Panc1 (cell line): ENCODE measurements at regions not wholly inside any gene's neighbourhood (a gene's known extent, or its start where the extent isn't known, plus 50 kb on each side); places are given as distances from the start of the nearest gene placed in this dataset.

Source experiments
- ATAC-seq: fragments of 200-7000 bp; cut with Tn5 transposase; 2 replicates; pipeline ENCODE4 v1.9.1; 2020; ENCODE audit warnings: mild to moderate bottlenecking, moderate library complexity
- BruUV-seq: library from RNA; stranded (reverse); fragments of 400-500 nt; replicated peaks from 2 replicates; lab custom pipeline; 2021; lab: Mats Ljungman, UMichigan
- CTCF ChIA-PET: fragments of 300-600 bp; sonication (Branson Sonifier 250); formaldehyde crosslinking; loops from one replicate; lab custom pipeline; 2022; ENCODE audit warnings: antibody characterized with exemption; lab: Charles Lee
- POLR2A ChIA-PET: fragments of 300-600 bp; sonication (Branson Sonifier 250); formaldehyde crosslinking; loops from one replicate; lab custom pipeline; 2022; ENCODE audit warnings: antibody characterized with exemption; lab: Charles Lee
- DNase-seq: peaks from one replicate; pipeline ENCODE4 v3.0.0-alpha.2; 2010; ENCODE audit warnings: low read depth, low spot score
- H3K27ac ChIP-seq: 2 replicates; pipeline ENCODE4 v1.5.1; 2011; ENCODE audit warnings: mild to moderate bottlenecking, low read length, inconsistent platforms
- H3K27me3 ChIP-seq: fragments of 200-500 bp; sonication (Bioruptor generic); 2 replicates; pipeline ENCODE4 v1.6.0; 2014; ENCODE audit warnings: low read length, inconsistent platforms; ENCODE audit not compliant: control insufficient read depth, insufficient read depth
- H3K36me3 ChIP-seq: fragments of 200-500 bp; sonication (Bioruptor generic); 2 replicates; pipeline ENCODE4 v1.5.1; 2014; ENCODE audit warnings: inconsistent platforms, mild to moderate bottlenecking, low read length, moderate library complexity; ENCODE audit not compliant: control insufficient read depth, insufficient read depth
- H3K4me1 ChIP-seq: 2 replicates; pipeline ENCODE4 v1.5.1; 2011; ENCODE audit warnings: inconsistent platforms, mild to moderate bottlenecking, low read length, moderate library complexity; ENCODE audit not compliant: control insufficient read depth, insufficient read depth
- H3K4me3 ChIP-seq, 2 experiments: 2 replicates each; pipeline ENCODE4 v1.5.1; 2011 to 2012; ENCODE audit warnings: low read depth in 2 of 2, low read length in 2 of 2, mild to moderate bottlenecking in 2 of 2, inconsistent platforms in 1 of 2, moderate library complexity in 1 of 2
- H3K9me3 ChIP-seq: fragments of 200-500 bp; sonication (Bioruptor generic); 2 replicates; pipeline ENCODE4 v1.5.1; 2014; ENCODE audit warnings: low read depth, mild to moderate bottlenecking, inconsistent platforms, low read length, moderate library complexity; ENCODE audit not compliant: control insufficient read depth, insufficient read depth
- POLR2AphosphoS5 ChIP-seq: IDR thresholded peaks from 2 replicates; pipeline ENCODE4 v1.6.1; 2012; ENCODE audit warnings: mild to moderate bottlenecking, low read depth, low read length, moderate library complexity
- SIN3A ChIP-seq: IDR thresholded peaks from 2 replicates; pipeline ENCODE4 v1.6.1; 2012; ENCODE audit warnings: low read depth, mild to moderate bottlenecking, low read length, moderate library complexity, borderline replicate concordance; ENCODE audit not compliant: insufficient read depth
- TCF7L2 ChIP-seq: IDR thresholded peaks from 2 replicates; pipeline ENCODE4 v1.6.1; 2011; ENCODE audit warnings: mild to moderate bottlenecking, low read depth, low read length, inconsistent platforms
- in situ Hi-C: cut with HindIII; loops from 2 replicates; pipeline ENCODE4 v1.10.0; 2016; ENCODE audit warnings: low sequenced_read_pairs, low pct_unique_long_range_greater_than_20kb
- intact Hi-C: fragments of 100-400 bp; cut with micrococcal nuclease; formaldehyde crosslinking; loops from one replicate; pipeline ENCODE4 v1.10.0; 2022; ENCODE audit not compliant: unreplicated experiment
- TF ChIP-seq, protein P1 (sequence below), 2 experiments: IDR thresholded peaks; 2 replicates each; pipeline ENCODE4 v1.6.1; 2011 to 2012; ENCODE audit warnings: low read depth in 2 of 2, control low read depth in 1 of 2, low read length in 1 of 2, mild to moderate bottlenecking in 1 of 2, moderate library complexity in 1 of 2; ENCODE audit not compliant: insufficient read depth in 1 of 2
- TF ChIP-seq, protein P2 (sequence below): fragments of 450-650 bp; IDR thresholded peaks from 2 replicates; pipeline ENCODE4 v1.5.1; 2017; ENCODE audit warnings: mild to moderate bottlenecking

DNA sequence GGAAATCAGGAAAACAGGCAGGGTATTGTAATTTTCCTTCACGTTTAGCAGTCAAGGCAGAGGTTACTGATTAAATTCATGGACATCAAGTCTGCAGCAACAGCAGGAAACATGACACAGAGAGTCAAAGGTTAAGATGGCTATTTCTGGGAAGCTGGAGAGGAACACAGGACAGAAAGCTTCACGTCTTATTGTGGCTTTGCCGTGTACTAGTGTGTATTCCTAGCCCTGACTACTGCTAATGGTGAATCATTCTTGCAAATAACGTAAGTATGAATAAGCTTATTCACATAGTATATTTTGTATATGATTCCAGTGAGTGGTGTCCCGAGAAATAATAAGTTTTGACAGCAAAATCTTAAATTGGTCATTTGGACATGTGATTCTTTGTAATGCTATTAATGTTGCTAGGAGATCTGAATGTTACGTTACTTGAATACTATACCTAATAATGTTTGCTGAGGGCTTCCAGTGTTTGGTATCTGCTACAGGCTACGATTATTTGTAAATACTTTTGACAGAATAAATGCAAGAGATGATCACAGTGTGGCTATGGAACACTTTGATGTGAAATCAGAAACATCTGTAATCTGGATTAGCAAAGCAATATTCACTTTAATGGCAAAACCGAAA lies 77.4 kb downstream of the DISP1 start:
- CTCF ChIA-PET, result no interaction called here
- in situ Hi-C loops (no loop called here), intact Hi-C loops (no loop called here)
- no peak for ATAC-seq
- H3K4me3 ChIP-seq, result no peak overlapping the region
- no peak overlapping the region for H3K27ac ChIP-seq
- TF ChIP-seq, protein P1, sequence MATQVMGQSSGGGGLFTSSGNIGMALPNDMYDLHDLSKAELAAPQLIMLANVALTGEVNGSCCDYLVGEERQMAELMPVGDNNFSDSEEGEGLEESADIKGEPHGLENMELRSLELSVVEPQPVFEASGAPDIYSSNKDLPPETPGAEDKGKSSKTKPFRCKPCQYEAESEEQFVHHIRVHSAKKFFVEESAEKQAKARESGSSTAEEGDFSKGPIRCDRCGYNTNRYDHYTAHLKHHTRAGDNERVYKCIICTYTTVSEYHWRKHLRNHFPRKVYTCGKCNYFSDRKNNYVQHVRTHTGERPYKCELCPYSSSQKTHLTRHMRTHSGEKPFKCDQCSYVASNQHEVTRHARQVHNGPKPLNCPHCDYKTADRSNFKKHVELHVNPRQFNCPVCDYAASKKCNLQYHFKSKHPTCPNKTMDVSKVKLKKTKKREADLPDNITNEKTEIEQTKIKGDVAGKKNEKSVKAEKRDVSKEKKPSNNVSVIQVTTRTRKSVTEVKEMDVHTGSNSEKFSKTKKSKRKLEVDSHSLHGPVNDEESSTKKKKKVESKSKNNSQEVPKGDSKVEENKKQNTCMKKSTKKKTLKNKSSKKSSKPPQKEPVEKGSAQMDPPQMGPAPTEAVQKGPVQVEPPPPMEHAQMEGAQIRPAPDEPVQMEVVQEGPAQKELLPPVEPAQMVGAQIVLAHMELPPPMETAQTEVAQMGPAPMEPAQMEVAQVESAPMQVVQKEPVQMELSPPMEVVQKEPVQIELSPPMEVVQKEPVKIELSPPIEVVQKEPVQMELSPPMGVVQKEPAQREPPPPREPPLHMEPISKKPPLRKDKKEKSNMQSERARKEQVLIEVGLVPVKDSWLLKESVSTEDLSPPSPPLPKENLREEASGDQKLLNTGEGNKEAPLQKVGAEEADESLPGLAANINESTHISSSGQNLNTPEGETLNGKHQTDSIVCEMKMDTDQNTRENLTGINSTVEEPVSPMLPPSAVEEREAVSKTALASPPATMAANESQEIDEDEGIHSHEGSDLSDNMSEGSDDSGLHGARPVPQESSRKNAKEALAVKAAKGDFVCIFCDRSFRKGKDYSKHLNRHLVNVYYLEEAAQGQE (IDR thresholded peaks at IDR 0.05; ENCODE audit: insufficient read depth in 1 of 2, low read depth in 2 of 2, low read length in 1 of 2), result no peak
- TF ChIP-seq POLR2AphosphoS5 (no peak), SIN3A (no peak), TCF7L2 (no peak)
- TF ChIP-seq, protein P2, sequence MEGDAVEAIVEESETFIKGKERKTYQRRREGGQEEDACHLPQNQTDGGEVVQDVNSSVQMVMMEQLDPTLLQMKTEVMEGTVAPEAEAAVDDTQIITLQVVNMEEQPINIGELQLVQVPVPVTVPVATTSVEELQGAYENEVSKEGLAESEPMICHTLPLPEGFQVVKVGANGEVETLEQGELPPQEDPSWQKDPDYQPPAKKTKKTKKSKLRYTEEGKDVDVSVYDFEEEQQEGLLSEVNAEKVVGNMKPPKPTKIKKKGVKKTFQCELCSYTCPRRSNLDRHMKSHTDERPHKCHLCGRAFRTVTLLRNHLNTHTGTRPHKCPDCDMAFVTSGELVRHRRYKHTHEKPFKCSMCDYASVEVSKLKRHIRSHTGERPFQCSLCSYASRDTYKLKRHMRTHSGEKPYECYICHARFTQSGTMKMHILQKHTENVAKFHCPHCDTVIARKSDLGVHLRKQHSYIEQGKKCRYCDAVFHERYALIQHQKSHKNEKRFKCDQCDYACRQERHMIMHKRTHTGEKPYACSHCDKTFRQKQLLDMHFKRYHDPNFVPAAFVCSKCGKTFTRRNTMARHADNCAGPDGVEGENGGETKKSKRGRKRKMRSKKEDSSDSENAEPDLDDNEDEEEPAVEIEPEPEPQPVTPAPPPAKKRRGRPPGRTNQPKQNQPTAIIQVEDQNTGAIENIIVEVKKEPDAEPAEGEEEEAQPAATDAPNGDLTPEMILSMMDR, result no peak
- H3K9me3 ChIP-seq, result no peaks in the 10 kb centered on the region
- H3K4me1 ChIP-seq, result no peaks in the 10 kb centered on the region
- no peaks in the 10 kb centered on the region for H3K36me3 ChIP-seq
- H3K27me3 ChIP-seq, result no peaks in the 10 kb centered on the region
- BruUV-seq, result no TSS peak
- POLR2A ChIA-PET, result no interaction called here
- no peak for DNase-seq

DNA sequence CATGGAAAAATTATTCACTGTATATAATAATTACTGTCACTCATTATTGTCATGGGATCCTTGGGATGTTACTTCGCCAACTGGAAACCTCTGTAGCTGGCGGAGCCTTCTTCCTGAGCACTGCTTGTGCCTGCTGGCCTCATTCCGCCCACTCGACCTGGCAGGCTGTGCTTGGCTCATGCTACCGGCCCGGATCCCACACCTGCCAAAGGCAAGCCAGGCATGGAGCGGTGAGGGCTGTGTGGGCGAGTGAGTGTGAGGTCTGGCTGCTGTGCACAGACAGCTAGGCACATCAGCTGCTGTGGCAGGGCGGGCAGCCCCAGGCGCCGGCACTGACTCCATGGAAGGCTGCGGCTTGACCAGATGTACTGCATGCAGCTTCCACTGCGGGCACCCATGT lies 78.4 kb downstream of the DISP1 start:
- no peaks in the 10 kb centered on the region for H3K9me3 ChIP-seq
- DNase-seq (no peak), ATAC-seq (no peak)
- CTCF ChIA-PET, result no interaction called here
- H3K27ac ChIP-seq, result no peak overlapping the region
- intact Hi-C loops (no loop called here), in situ Hi-C loops (no loop called here)
- H3K27me3 ChIP-seq, result no peaks in the 10 kb centered on the region
- no peaks in the 10 kb centered on the region; the same call in 1 of the 2 replicates for H3K4me1 ChIP-seq
- POLR2A ChIA-PET, result no interaction called here
- no peak overlapping the region for H3K4me3 ChIP-seq
- TF ChIP-seq TCF7L2 (no peak), POLR2AphosphoS5 (no peak), SIN3A (no peak)
- TF ChIP-seq, protein P2, result no peak
- TF ChIP-seq, protein P1 (IDR thresholded peaks at IDR 0.05; ENCODE audit: insufficient read depth in 1 of 2, low read depth in 2 of 2, low read length in 1 of 2), result no peak
- no peaks in the 10 kb centered on the region for H3K36me3 ChIP-seq
- no TSS peak for BruUV-seq
